ENCODE measurements at regions not wholly inside any gene's neighbourhood (a gene's known extent, or its start where the extent isn't known, plus 50 kb on each side); places are given as distances from the start of the nearest gene placed in this dataset.

DNA sequence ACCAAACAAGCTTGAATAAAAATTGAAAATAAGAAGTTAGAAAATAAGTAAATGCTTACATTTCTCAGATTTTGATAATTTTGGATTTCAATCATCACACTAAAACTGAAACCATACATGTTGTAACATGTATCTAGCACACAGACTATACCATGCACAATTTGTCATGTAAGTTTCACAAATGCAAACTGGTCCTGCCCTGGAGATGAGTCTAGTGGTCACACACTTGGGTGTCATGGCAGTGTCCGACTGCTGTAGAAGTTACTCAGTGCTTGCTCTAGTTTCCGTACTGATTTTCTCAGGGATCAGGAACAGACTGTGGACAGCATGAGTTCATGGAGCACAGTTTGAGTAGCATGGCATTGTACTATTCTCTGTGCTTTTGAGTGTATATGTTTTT, 182.9 kb upstream of the RMP24 start:
- no peak for DNase-seq (ENCODE audit: low read depth, low spot score)
- no peak for TF ChIP-seq POLR2AphosphoS5 (IDR thresholded peaks at IDR 0.05; ENCODE audit: insufficient read depth, low read depth, low read length)
- TF ChIP-seq, protein P1, sequence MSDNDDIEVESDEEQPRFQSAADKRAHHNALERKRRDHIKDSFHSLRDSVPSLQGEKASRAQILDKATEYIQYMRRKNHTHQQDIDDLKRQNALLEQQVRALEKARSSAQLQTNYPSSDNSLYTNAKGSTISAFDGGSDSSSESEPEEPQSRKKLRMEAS (IDR thresholded peaks at IDR 0.05; ENCODE audit: insufficient read depth, insufficient read length), result no peak
- no peak for TF ChIP-seq MYC (IDR thresholded peaks at IDR 0.05; ENCODE audit: low read depth, low read length)
- TF ChIP-seq FOS (IDR thresholded peaks at IDR 0.05; ENCODE audit: borderline replicate concordance, insufficient read depth, low read length), result no peak
- no peak for TF ChIP-seq EZH2 (IDR thresholded peaks at IDR 0.05; ENCODE audit: borderline replicate concordance, low read depth, low read length, severe bottlenecking)
- TF ChIP-seq JUN (IDR thresholded peaks at IDR 0.05; ENCODE audit: borderline replicate concordance, insufficient read depth, insufficient read length, low read depth), result no peak
- TF ChIP-seq GATA2 (IDR thresholded peaks at IDR 0.05; ENCODE audit: insufficient read depth, insufficient read length, low read depth, low read length), result no peak
- TF ChIP-seq, protein P2, sequence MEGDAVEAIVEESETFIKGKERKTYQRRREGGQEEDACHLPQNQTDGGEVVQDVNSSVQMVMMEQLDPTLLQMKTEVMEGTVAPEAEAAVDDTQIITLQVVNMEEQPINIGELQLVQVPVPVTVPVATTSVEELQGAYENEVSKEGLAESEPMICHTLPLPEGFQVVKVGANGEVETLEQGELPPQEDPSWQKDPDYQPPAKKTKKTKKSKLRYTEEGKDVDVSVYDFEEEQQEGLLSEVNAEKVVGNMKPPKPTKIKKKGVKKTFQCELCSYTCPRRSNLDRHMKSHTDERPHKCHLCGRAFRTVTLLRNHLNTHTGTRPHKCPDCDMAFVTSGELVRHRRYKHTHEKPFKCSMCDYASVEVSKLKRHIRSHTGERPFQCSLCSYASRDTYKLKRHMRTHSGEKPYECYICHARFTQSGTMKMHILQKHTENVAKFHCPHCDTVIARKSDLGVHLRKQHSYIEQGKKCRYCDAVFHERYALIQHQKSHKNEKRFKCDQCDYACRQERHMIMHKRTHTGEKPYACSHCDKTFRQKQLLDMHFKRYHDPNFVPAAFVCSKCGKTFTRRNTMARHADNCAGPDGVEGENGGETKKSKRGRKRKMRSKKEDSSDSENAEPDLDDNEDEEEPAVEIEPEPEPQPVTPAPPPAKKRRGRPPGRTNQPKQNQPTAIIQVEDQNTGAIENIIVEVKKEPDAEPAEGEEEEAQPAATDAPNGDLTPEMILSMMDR (IDR thresholded peaks at IDR 0.05; ENCODE audit: extremely low read depth in 1 of 2, insufficient read depth in 1 of 2, low read depth in 1 of 2, low read length in 2 of 2), result no peak
- TF ChIP-seq POLR2A (IDR thresholded peaks at IDR 0.05; ENCODE audit: low read depth, low read length), result no peak
- Histone ChIP-seq H2AFZ (ENCODE audit: low read depth, low read length) (no peak overlapping the region), H3K4me3 (replicated peaks in 1 of 3; ENCODE audit: insufficient read depth in 1 of 3, low read depth in 1 of 3, low read length in 3 of 3) (no peak overlapping the region), H3K27ac (ENCODE audit: insufficient read depth, low read depth, low read length) (no peak overlapping the region), H4K20me1 (replicated peaks; ENCODE audit: control insufficient read depth, extremely low read depth, insufficient read depth, low read length) (no peaks in the 10 kb centered on the region), H3K9ac (replicated peaks; ENCODE audit: extremely low read depth, insufficient read depth, low read length) (no peak overlapping the region), H3K9me3 (replicated peaks; ENCODE audit: control insufficient read depth, insufficient read depth, low read length) (no peaks in the 10 kb centered on the region), H3K4me2 (ENCODE audit: insufficient read depth, low read length) (no peak overlapping the region), H3K4me1 (ENCODE audit: control insufficient read depth, extremely low read depth, insufficient read depth, low read length) (no peaks in the 10 kb centered on the region), H3K9me1 (replicated peaks; ENCODE audit: control insufficient read depth, extremely low read depth, insufficient read depth, low read length) (no peaks in the 10 kb centered on the region), H3K79me2 (ENCODE audit: control insufficient read depth, insufficient read depth, low read length) (no peaks in the 10 kb centered on the region), H3K27me3 (ENCODE audit: control insufficient read depth in 2 of 2, insufficient read depth in 2 of 2, low read length in 2 of 2) (peaks cover 7 to 12% of the 10 kb centered on the region in 2 experiments), H3K36me3 (ENCODE audit: control insufficient read depth in 2 of 2, extremely low read depth in 1 of 2, insufficient read depth in 2 of 2, low read length in 2 of 2) (no peaks in the 10 kb centered on the region)
- no peak for FAIRE-seq
- ChIA-PET CTCF (interaction anchor here (1.0 to 1.6 kb wide), 2 partner anchors 9 to 13 kb away, joined by 3 to 4 read pairs; no protein-coding TSS in a partner anchor), POLR2A (no interaction called here)
- dilution Hi-C loops (cut with MboI; ENCODE audit: extremely low pct_ligation_motif_present, low sequenced_read_pairs), result no loop called here
- no TSS peak for BruUV-seq (replicated peaks)
- intact Hi-C loops (cut with micrococcal nuclease), result no loop called here

All from endothelial cell of umbilical vein (primary cell).